Chondrocyte (in vitro differentiated cells): ENCODE measurements at regions not wholly inside any gene's neighbourhood (a gene's known extent, or its start where the extent isn't known, plus 50 kb on each side); places are given as distances from the start of the nearest gene placed in this dataset.

Experiments
- DNase-seq: peaks from one replicate; pipeline ENCODE4 v3.0.0; 2021; ENCODE audit warnings: mixed read lengths, low spot score
- H3K27ac Mint-ChIP-seq: one replicate; pipeline ENCODE4 v1.8.0; 2021; ENCODE audit warnings: mild to moderate bottlenecking, moderate library complexity, mixed read lengths; ENCODE audit not compliant: unreplicated experiment
- H3K27me3 Mint-ChIP-seq: 2 replicates; pipeline ENCODE4 v1.8.0; 2021; ENCODE audit warnings: low read depth, mixed read lengths
- H3K36me3 Mint-ChIP-seq: 2 replicates; pipeline ENCODE4 v1.8.0; 2021; ENCODE audit warnings: low read depth, mixed read lengths
- H3K4me1 Mint-ChIP-seq: 2 replicates; pipeline ENCODE4 v1.8.0; 2021; ENCODE audit warnings: low read depth, mild to moderate bottlenecking, mixed read lengths
- H3K4me3 Mint-ChIP-seq: one replicate; pipeline ENCODE4 v1.8.0; 2021; ENCODE audit warnings: mild to moderate bottlenecking, moderate library complexity, mixed read lengths; ENCODE audit not compliant: unreplicated experiment
- H3K9me3 Mint-ChIP-seq: 2 replicates; pipeline ENCODE4 v1.8.0; 2021; ENCODE audit warnings: low read depth, mixed read lengths
- CTCF ChIP-seq: fragments of 200-600 bp; sonication (generic); IDR thresholded peaks from 2 replicates; pipeline ENCODE4 v1.5.0; 2021; ENCODE audit warnings: antibody characterized with exemption, mild to moderate bottlenecking, moderate library complexity

GRCh38 chr9:111222757-111223156, 107.3 kb downstream of the OR2K2 start:
- Mint-ChIP-seq H3K36me3 (no peaks in the 10 kb centered on the region), H3K27ac (no peak overlapping the region), H3K4me3 (no peak overlapping the region), H3K4me1 (no peaks in the 10 kb centered on the region), H3K9me3 (no peaks in the 10 kb centered on the region), H3K27me3 (no peaks in the 10 kb centered on the region)
- DNase-seq = no peak
- TF ChIP-seq CTCF = no peak

GRCh38 chr9:111212874-111213273, 117.2 kb downstream of the OR2K2 start:
- Mint-ChIP-seq H3K4me1 (no peaks in the 10 kb centered on the region), H3K9me3 (peaks cover 20% of the 10 kb centered on the region), H3K27me3 (no peaks in the 10 kb centered on the region), H3K36me3 (peaks cover 5% of the 10 kb centered on the region), H3K4me3 (no peak overlapping the region), H3K27ac (no peak overlapping the region)
- no peak for TF ChIP-seq CTCF
- DNase-seq = no peak

- Mint-ChIP-seq H3K4me1 (no peaks in the 10 kb centered on the region), H3K27me3 (no peaks in the 10 kb centered on the region), H3K36me3 (peaks cover 21% of the 10 kb centered on the region), H3K9me3 (peaks cover 30% of the 10 kb centered on the region), H3K4me3 (no peak overlapping the region), H3K27ac (no peak overlapping the region)
- no peak for DNase-seq
- TF ChIP-seq CTCF = no peak
Observed at GRCh38 chr9:111198936-111199335, 131.1 kb downstream of the OR2K2 start.

GRCh38 chr9:111197256-111197655, 132.8 kb downstream of the OR2K2 start:
- no peak overlapping the region for H3K4me3 Mint-ChIP-seq
- H3K4me1 Mint-ChIP-seq = peaks cover 4% of the 10 kb centered on the region
- H3K27me3 Mint-ChIP-seq = no peaks in the 10 kb centered on the region
- no peak overlapping the region for H3K27ac Mint-ChIP-seq
- H3K36me3 Mint-ChIP-seq = peaks cover 13% of the 10 kb centered on the region
- no peak for DNase-seq
- TF ChIP-seq CTCF = no peak
- H3K9me3 Mint-ChIP-seq = peaks cover 17% of the 10 kb centered on the region

GRCh38 chr9:111195766-111196165, 134.3 kb downstream of the OR2K2 start:
- H3K36me3 Mint-ChIP-seq = peaks cover 12% of the 10 kb centered on the region
- no peak for DNase-seq
- H3K27ac Mint-ChIP-seq = no peak overlapping the region
- peaks cover 4% of the 10 kb centered on the region for H3K4me1 Mint-ChIP-seq
- H3K4me3 Mint-ChIP-seq = no peak overlapping the region
- peaks cover 15% of the 10 kb centered on the region for H3K9me3 Mint-ChIP-seq
- H3K27me3 Mint-ChIP-seq = no peaks in the 10 kb centered on the region
- TF ChIP-seq CTCF = no peak
